Spleen (tissue), 11 donors: ENCODE measurements at regions not wholly inside any gene's neighbourhood (a gene's known extent, or its start where the extent isn't known, plus 50 kb on each side); places are given as distances from the start of the nearest gene placed in this dataset.
"Not testable (repeated sequence)": the region's sequence is repeated elsewhere in the genome, so short reads cannot be mapped to it uniquely, and the experiment has no call there.

ENCODE experiments used
- DNase-seq: peaks from one replicate; pipeline ENCODE4 v3.0.0-alpha.2; 2020
- H3K27ac ChIP-seq, 8 donors: fragments of 200-600 bp; sonication (generic) in 7 of 8; 1 replicate in 4 of 8; 2 replicates in 4 of 8; pipeline versions ENCODE4 v1.5.0 to v1.8.0; 2016 to 2021; ENCODE audit warnings: inconsistent platforms in 4 of 8, mild to moderate bottlenecking in 4 of 8, moderate library complexity in 1 of 8
- H3K27me3 ChIP-seq, 7 donors: fragments of 200-600 bp; sonication (generic) in 6 of 7; replicated peaks in 1 of 7; 1 replicate in 4 of 7; 2 replicates in 3 of 7; pipeline versions ENCODE4 v1.5.0 to v1.8.0; 2016 to 2021; ENCODE audit warnings: inconsistent platforms in 3 of 7, mild to moderate bottlenecking in 1 of 7
- H3K36me3 ChIP-seq, 6 donors: fragments of 200-600 bp; sonication (generic) in 5 of 6; 1 replicate in 4 of 6; 2 replicates in 2 of 6; pipeline versions ENCODE4 v1.5.0 to v1.8.0; 2016 to 2021; ENCODE audit warnings: inconsistent platforms in 2 of 6
- H3K4me1 ChIP-seq, 6 donors: fragments of 200-600 bp; sonication (generic) in 5 of 6; 1 replicate in 3 of 6; 2 replicates in 3 of 6; pipeline versions ENCODE4 v1.5.0 to v1.8.0; 2016 to 2021; ENCODE audit warnings: inconsistent platforms in 3 of 6
- H3K4me3 ChIP-seq, 8 donors: fragments of 200-600 bp; sonication (generic) in 7 of 8; 1 replicate in 4 of 8; 2 replicates in 4 of 8; pipeline versions ENCODE4 v1.5.0 to v1.8.0; 2016 to 2021; ENCODE audit warnings: inconsistent platforms in 4 of 8, mild to moderate bottlenecking in 4 of 8, moderate library complexity in 2 of 8
- H3K9me3 ChIP-seq, 8 donors: fragments of 200-600 bp; sonication (generic) in 7 of 8; 1 replicate in 4 of 8; 2 replicates in 4 of 8; pipeline versions ENCODE4 v1.5.0 to v1.8.0; 2016 to 2021; ENCODE audit warnings: inconsistent platforms in 4 of 8
- CTCF ChIP-seq, 11 experiments: fragments of 200-600 bp in 7 of 11; fragments of 450-650 bp in 4 of 11; sonication (generic) in 4 of 11; IDR thresholded peaks in 8 of 11; conservative IDR thresholded peaks in 3 of 11; 1 replicate in 7 of 11; 2 replicates in 4 of 11; pipeline versions ENCODE4 v1.4.0 to v1.8.0; 2016 to 2021; ENCODE audit warnings: antibody characterized with exemption in 11 of 11, inconsistent platforms in 4 of 11, mild to moderate bottlenecking in 1 of 11
- POLR2A ChIP-seq, 3 donors: fragments of 450-650 bp; IDR thresholded peaks; one replicate each; pipeline ENCODE4 v1.5.1; 2017; ENCODE audit warnings: antibody characterized with exemption in 3 of 3, mild to moderate bottlenecking in 1 of 3
- POLR2AphosphoS5 ChIP-seq, 3 donors: sonication (generic); formaldehyde crosslinking; IDR thresholded peaks; one replicate each; pipeline ENCODE4 v1.5.1; 2017; ENCODE audit warnings: antibody characterized with exemption in 3 of 3
- WGBS, 5 donors: extraction: QIAGEN DNeasy Blood & Tissue Kit in 3 of 5; methylation state at CpG; one replicate each; pipeline versions ENCODE4 v1.1.5 to v1.1.7; 2013 to 2018; 5-methylcytosine and 5-hydroxymethylcytosine counted together
- intact Hi-C: fragments of 100-400 bp; cut with DNase I; formaldehyde crosslinking; loops from one replicate; pipeline ENCODE4 v1.15.0; 2023; ENCODE audit warnings: low total_unique reads
- donor health status: healthy with polysubstance abuse.
- donor health status: DM: no; HTN: no; CAD: no; lungs with moderate emphysema.
- donor health status: DM: no; HTN: no; CAD: no.
- donor health status: Bipolar disorder and iron deficiency.
- donor health status: healthy.
- donor health status: DM: no; HTN: no; CAD: no.
- donor health status: DM: yes; HTN: yes; CAD: no.

GRCh38 chr4:7135389-7135746, 57.0 kb upstream of the SORCS2 start:
- DNase-seq = no peak
- peak overlapping the region in 4 of 8 donors; percentile 28 to 62 (median 32) for H3K27ac ChIP-seq
- intact Hi-C loops = no loop called here
- TF ChIP-seq CTCF (IDR thresholded peaks at IDR 0.05 in 8 of 11, conservative IDR thresholded peaks at IDR 0.05 in 3 of 11) (no peak), POLR2A (IDR thresholded peaks at IDR 0.05) (no peak), POLR2AphosphoS5 (IDR thresholded peaks at IDR 0.05) (no peak)
- no peak overlapping the region for H3K4me3 ChIP-seq
- peaks cover 0 to 14% (median 3%) of the 10 kb centered on the region in 6 donors for H3K4me1 ChIP-seq
- H3K27me3 ChIP-seq = peaks cover 0 to 1% (median 0%) of the 10 kb centered on the region in 7 donors
- no peaks in the 10 kb centered on the region for H3K36me3 ChIP-seq
- 53 to 69% (median 57%) methylated on average over 6 to 13 of the region's 13 CpGs for WGBS, 5 donors
- peaks cover 0 to 8% (median 3%) of the 10 kb centered on the region in 8 donors for H3K9me3 ChIP-seq

GRCh38 chr4:7134737-7135388, 57.5 kb upstream of the SORCS2 start:
- Histone ChIP-seq H3K4me1 (peaks cover 0 to 13% (median 3%) of the 10 kb centered on the region in 6 donors), H3K27ac (peak overlapping the region in 6 of 8 donors; percentile 15 to 62 (median 32)), H3K9me3 (peaks cover 0 to 8% (median 3%) of the 10 kb centered on the region in 8 donors), H3K27me3 (no peaks in the 10 kb centered on the region), H3K36me3 (no peaks in the 10 kb centered on the region), H3K4me3 (no peak overlapping the region)
- DNase-seq = no peak
- no peak for TF ChIP-seq POLR2A (IDR thresholded peaks at IDR 0.05)
- peak in 1 of 3 donors; percentile 54 for TF ChIP-seq POLR2AphosphoS5 (IDR thresholded peaks at IDR 0.05)
- no peak for TF ChIP-seq CTCF (IDR thresholded peaks at IDR 0.05 in 8 of 11, conservative IDR thresholded peaks at IDR 0.05 in 3 of 11)
- 18 to 39% (median 24%) methylated on average over 10 to 12 of the region's 12 CpGs for WGBS, 5 donors
- intact Hi-C loops = no loop called here

- Histone ChIP-seq H3K4me1 (peaks cover 0 to 13% (median 3%) of the 10 kb centered on the region in 6 donors), H3K27ac (peak overlapping the region in 3 of 8 donors; percentile 28 to 48 (median 30))
- H3K4me3 ChIP-seq, H3K36me3 ChIP-seq, DNase-seq, intact Hi-C loops, H3K9me3 ChIP-seq, H3K27me3 ChIP-seq: not testable (repeated sequence)
- WGBS, 5 donors = 87 to 92% (median 91%) methylated on average over 4 of the region's 4 CpGs
These were observed 58.3 kb upstream of the SORCS2 start for GRCh38 chr4:7133818-7134650.

- Histone ChIP-seq H3K4me1 (peaks cover 0 to 13% (median 3%) of the 10 kb centered on the region in 6 donors), H3K27ac (no peak overlapping the region), H3K36me3 (no peaks in the 10 kb centered on the region), H3K27me3 (no peaks in the 10 kb centered on the region), H3K9me3 (peaks cover 0 to 8% (median 3%) of the 10 kb centered on the region in 8 donors), H3K4me3 (no peak overlapping the region)
- DNase-seq = no peak
- intact Hi-C loops = no loop called here
- WGBS, 5 donors = 85 to 95% (median 94%) methylated on average over 4 of the region's 4 CpGs
- TF ChIP-seq POLR2A (IDR thresholded peaks at IDR 0.05) = no peak
These were observed 59.4 kb upstream of the SORCS2 start for GRCh38 chr4:7132730-7133582.
